ENCODE measurements at regions not wholly inside any gene's neighbourhood (a gene's known extent, or its start where the extent isn't known, plus 50 kb on each side); places are given as distances from the start of the nearest gene placed in this dataset.

- TF ChIP-seq ISL1 (CRISPR knock-in tag; IDR thresholded peaks at IDR 0.05) (no peak), TOX (CRISPR knock-in tag; IDR thresholded peaks at IDR 0.05; ENCODE audit: borderline replicate concordance) (no peak), ZNF565 (CRISPR knock-in tag; conservative IDR thresholded peaks at IDR 0.05; ENCODE audit: low read depth) (no peak), ZFP30 (CRISPR knock-in tag; IDR thresholded peaks at IDR 0.05) (no peak), ARNTL (CRISPR knock-in tag; IDR thresholded peaks at IDR 0.05; ENCODE audit: borderline replicate concordance, low read depth) (no peak), TCF4 (CRISPR knock-in tag; IDR thresholded peaks at IDR 0.05; ENCODE audit: borderline replicate concordance) (no peak), SNAI2 (CRISPR knock-in tag; IDR thresholded peaks at IDR 0.05) (no peak), ZNF70 (CRISPR knock-in tag; IDR thresholded peaks at IDR 0.05) (no peak), PPARA (CRISPR knock-in tag; IDR thresholded peaks at IDR 0.05; ENCODE audit: borderline replicate concordance) (no peak), BACH2 (CRISPR knock-in tag; IDR thresholded peaks at IDR 0.05; ENCODE audit: borderline replicate concordance) (no peak), GLIS3 (CRISPR knock-in tag; IDR thresholded peaks at IDR 0.05) (no peak), CSRNP3 (CRISPR knock-in tag; IDR thresholded peaks at IDR 0.05) (no peak), POU6F1 (CRISPR knock-in tag; IDR thresholded peaks at IDR 0.05; ENCODE audit: borderline replicate concordance, low read depth) (no peak), ZNF8 (CRISPR knock-in tag; IDR thresholded peaks at IDR 0.05) (no peak), RARB (CRISPR knock-in tag; IDR thresholded peaks at IDR 0.05) (no peak), CREB5 (CRISPR knock-in tag; IDR thresholded peaks at IDR 0.05; ENCODE audit: low read depth) (no peak), OSR1 (CRISPR knock-in tag; IDR thresholded peaks at IDR 0.05) (no peak), ZC3H10 (CRISPR knock-in tag; IDR thresholded peaks at IDR 0.05) (no peak)
- no peak for ATAC-seq
Measured at GRCh38 chr3:134425943-134426342, 51.7 kb upstream of the AMOTL2 start.
